GM12878 (cell line): ENCODE measurements at regions not wholly inside any gene's neighbourhood (a gene's known extent, or its start where the extent isn't known, plus 50 kb on each side); places are given as distances from the start of the nearest gene placed in this dataset.

Experiments
- ATAC-seq: fragments of 200-7000 bp; cut with Tn5 transposase; 3 replicates; pipeline ENCODE4 v1.9.1; 2020; ENCODE audit warnings: mild to moderate bottlenecking, moderate library complexity
- BruUV-seq: library from RNA; stranded (reverse); fragments of 400-500 nt; replicated peaks from 2 replicates; lab custom pipeline; 2021; lab: Mats Ljungman, UMichigan
- CTCF ChIA-PET: fragments of 300-600 bp; sonication (Branson Sonifier 250); formaldehyde crosslinking; extraction: SDS; loops from one replicate; lab custom pipeline; 2021; ENCODE audit warnings: inconsistent platforms; lab: Yijun Ruan, JAX
- POLR2A ChIA-PET: fragments of 350-600 bp; formaldehyde crosslinking; extraction: SDS; loops from one replicate; lab custom pipeline; 2021; ENCODE audit warnings: inconsistent platforms; lab: Charles Lee
- RAD21 ChIA-PET: fragments of 300-600 bp; sonication (Branson Sonifier 250); formaldehyde crosslinking; loops from one replicate; lab custom pipeline; 2023; ENCODE audit warnings: antibody characterized with exemption; ENCODE audit not compliant: unreplicated experiment; lab: Charles Lee
- SMC1A ChIA-PET: fragments of 300-600 bp; sonication (Branson Sonifier 250); formaldehyde crosslinking; loops from one replicate; lab custom pipeline; 2023; ENCODE audit not compliant: unreplicated experiment, uncharacterized antibody; lab: Charles Lee
- DNase-seq: peaks from one replicate; pipeline ENCODE4 v3.0.0-alpha.2; 2011; ENCODE audit warnings: low read depth, low spot score
- FAIRE-seq: peaks from 3 replicates; lab custom pipeline; 2011; peaks lifted over from hg19 to GRCh38; lab: Jason Lieb, UNC
- H2AFZ ChIP-seq: 2 replicates; pipeline ENCODE4 v1.6.0; 2011; ENCODE audit warnings: low read depth, low read length, control low read depth; ENCODE audit not compliant: control insufficient read depth
- H3K27ac ChIP-seq: 2 replicates; pipeline ENCODE4 v1.5.1; 2011; ENCODE audit warnings: control low read depth; ENCODE audit not compliant: control insufficient read depth, insufficient read depth
- H3K27me3 ChIP-seq, 2 experiments: replicated peaks in 1 of 2; 2 replicates each; pipeline versions ENCODE4 v1.6.0 to v1.6.1; 2011; ENCODE audit warnings: low read length in 1 of 2; ENCODE audit not compliant: control insufficient read depth in 2 of 2, insufficient read depth in 2 of 2
- H3K36me3 ChIP-seq, 2 experiments: 2 replicates each; pipeline ENCODE4 v1.5.1; 2011; ENCODE audit warnings: low read length in 1 of 2; ENCODE audit not compliant: control insufficient read depth in 2 of 2, insufficient read depth in 2 of 2
- H3K4me1 ChIP-seq: 2 replicates; pipeline ENCODE4 v1.6.1; 2011; ENCODE audit warnings: mild to moderate bottlenecking, low read length, moderate library complexity, mixed read lengths; ENCODE audit not compliant: control insufficient read depth, insufficient read depth
- H3K4me2 ChIP-seq: 2 replicates; pipeline ENCODE4 v1.6.0; 2011; ENCODE audit warnings: control low read depth; ENCODE audit not compliant: control insufficient read depth, insufficient read depth
- H3K4me3 ChIP-seq: fragments of 200-600 bp; sonication (generic); 2 replicates; pipeline ENCODE4 v1.5.1; 2016
- H3K79me2 ChIP-seq: 2 replicates; pipeline ENCODE4 v1.6.0; 2011; ENCODE audit warnings: low read length; ENCODE audit not compliant: control insufficient read depth, insufficient read depth
- H3K9ac ChIP-seq: 2 replicates; pipeline ENCODE4 v1.8.0; 2011; ENCODE audit warnings: low read length, control low read depth, mixed read lengths; ENCODE audit not compliant: control insufficient read depth, insufficient read depth
- H3K9me3 ChIP-seq: replicated peaks from 3 replicates; pipeline ENCODE4 v1.5.1; 2011; ENCODE audit warnings: mild to moderate bottlenecking, low read length; ENCODE audit not compliant: control insufficient read depth, insufficient read depth
- H4K20me1 ChIP-seq: 2 replicates; pipeline ENCODE4 v1.6.0; 2011; ENCODE audit not compliant: control insufficient read depth, insufficient read depth
- BRCA1 ChIP-seq: IDR thresholded peaks from 2 replicates; pipeline ENCODE4 v1.6.1; 2011; ENCODE audit warnings: low read depth, low read length, improper control_type of control experiment
- FOS ChIP-seq: IDR thresholded peaks from 3 replicates; pipeline ENCODE4 v1.6.1; 2011; ENCODE audit warnings: borderline replicate concordance; ENCODE audit not compliant: insufficient read length; ENCODE audit errors: extremely low read depth
- LARP7 ChIP-seq: fragments of 450-650 bp; IDR thresholded peaks from 2 replicates; pipeline ENCODE4 v1.6.1; 2017; ENCODE audit warnings: mild to moderate bottlenecking
- NR2C1 ChIP-seq: fragments of 450-650 bp; IDR thresholded peaks from 2 replicates; pipeline ENCODE4 v1.6.1; 2017; ENCODE audit warnings: antibody characterized with exemption, mild to moderate bottlenecking, moderate library complexity
- NRF1 ChIP-seq: conservative IDR thresholded peaks from 2 replicates; pipeline ENCODE4 v1.6.1; 2011; ENCODE audit warnings: mild to moderate bottlenecking, low read depth, low read length, improper control_type of control experiment
- SUPT20H ChIP-seq: IDR thresholded peaks from 2 replicates; pipeline ENCODE4 v1.6.1; 2011; ENCODE audit warnings: low read depth, mild to moderate bottlenecking, low read length, moderate library complexity, borderline replicate concordance; ENCODE audit not compliant: control insufficient read depth
- TAF1 ChIP-seq: IDR thresholded peaks from 2 replicates; pipeline ENCODE4 v1.6.1; 2011; ENCODE audit warnings: mild to moderate bottlenecking, low read depth, low read length, borderline replicate concordance
- TCF7 ChIP-seq: IDR thresholded peaks from 2 replicates; pipeline ENCODE4 v1.6.1; 2014; ENCODE audit warnings: antibody characterized with exemption, borderline replicate concordance
- ZNF622 ChIP-seq: fragments of 450-650 bp; IDR thresholded peaks from 2 replicates; pipeline ENCODE4 v1.6.1; 2017; ENCODE audit warnings: mild to moderate bottlenecking, inconsistent platforms
- WGBS: methylation state at CpG from one replicate; pipeline ENCODE4 v1.1.6; 2016; ENCODE audit warnings: low lambda C conversion rate; ENCODE audit not compliant: insufficient replicate concordance, insufficient coverage; ENCODE audit errors: missing lambda C conversion rate; 5-methylcytosine and 5-hydroxymethylcytosine counted together
- in situ Hi-C: fragments of 300-500 bp; cut with MboI; formaldehyde crosslinking; loops from 9 replicates; pipeline ENCODE4 v1.14.3; 2018; ENCODE audit warnings: mixed read lengths
- intact Hi-C: fragments of 100-400 bp; cut with micrococcal nuclease; formaldehyde crosslinking; loops from one replicate; pipeline ENCODE4 v1.14.2; 2022; ENCODE audit not compliant: unreplicated experiment

DNA sequence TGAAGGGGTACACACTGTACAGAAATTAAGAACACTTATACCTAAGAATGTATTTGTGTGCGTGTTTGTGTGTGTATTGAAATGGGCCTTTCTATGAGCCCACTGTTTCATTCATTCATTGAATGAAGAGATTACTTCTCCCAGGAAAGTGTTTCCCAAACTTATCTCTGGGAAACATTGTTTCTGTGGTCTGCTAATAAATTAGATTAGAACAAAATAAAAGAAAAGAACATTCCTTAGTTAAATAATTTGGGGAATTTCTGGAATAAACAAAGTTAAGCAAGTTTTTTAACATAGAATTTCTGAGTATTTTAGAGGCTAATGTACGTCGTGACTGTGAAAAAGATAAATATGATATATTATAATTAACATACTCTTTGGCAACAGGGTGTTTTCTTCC, 402.4 kb upstream of the CDH11 start:
- Histone ChIP-seq H3K27ac (no peak overlapping the region), H3K4me1 (no peaks in the 10 kb centered on the region), H3K36me3 (no peaks in the 10 kb centered on the region), H3K4me2 (no peak overlapping the region), H3K4me3 (no peak overlapping the region), H3K9ac (no peak overlapping the region), H3K27me3 (no peaks in the 10 kb centered on the region), H2AFZ (no peak overlapping the region), H3K79me2 (no peaks in the 10 kb centered on the region), H3K9me3 (no peaks in the 10 kb centered on the region), H4K20me1 (no peaks in the 10 kb centered on the region)
- BruUV-seq: no TSS peak
- no peak for DNase-seq
- ChIA-PET SMC1A (interaction anchor here (0.6 kb wide), 1 partner anchor 80 kb away, joined by 3 read pairs; no protein-coding TSS in a partner anchor), POLR2A (no interaction called here), CTCF (no interaction called here), RAD21 (no interaction called here)
- ATAC-seq: no peak
- no peak for TF ChIP-seq TAF1
- TF ChIP-seq TCF7: no peak
- no peak for TF ChIP-seq LARP7
- no peak for TF ChIP-seq ZNF622
- FAIRE-seq: no peak
- intact Hi-C loops (no loop called here), in situ Hi-C loops (no loop called here)
- WGBS: 12% methylated on average over 3 of the region's 3 CpGs

DNA sequence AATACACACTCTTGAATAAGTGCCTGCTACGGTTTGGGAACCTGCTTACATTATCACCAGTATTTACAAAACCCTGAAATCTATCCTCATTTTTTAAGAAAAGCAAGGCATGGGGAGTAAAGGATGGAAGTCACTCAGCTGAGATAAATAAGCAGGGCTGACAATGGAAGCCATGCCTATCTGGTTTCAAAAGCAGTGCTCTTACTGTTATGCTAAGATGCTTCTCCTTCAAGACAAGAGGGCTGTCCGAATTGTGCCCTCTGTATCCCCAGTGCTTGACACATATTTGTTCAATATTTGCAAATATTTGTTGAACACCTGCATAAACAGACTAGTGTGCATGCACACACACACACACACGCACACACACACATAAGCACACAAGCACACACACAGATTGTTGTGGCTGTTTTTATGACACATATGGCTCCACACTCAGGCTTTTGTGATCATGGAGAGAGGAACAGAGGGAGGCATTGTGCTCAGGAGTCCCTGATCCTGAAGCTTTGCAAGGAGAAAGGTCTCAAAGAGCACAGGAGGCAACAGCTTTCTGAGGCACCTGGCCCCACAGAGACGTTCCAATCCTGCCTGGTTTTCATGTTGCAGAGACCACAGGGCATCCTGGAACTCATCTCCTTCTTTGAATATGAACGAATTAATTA, 401.6 kb upstream of the CDH11 start:
- no peak for DNase-seq
- H3K4me1 ChIP-seq: no peaks in the 10 kb centered on the region
- no peak overlapping the region for H2AFZ ChIP-seq
- whole genome bisulfite sequencing: 19% methylated on average over 5 of the region's 5 CpGs
- SMC1A ChIA-PET: interaction anchor here (0.6 kb wide), 1 partner anchor 81 kb away, joined by 3 read pairs; no protein-coding TSS in a partner anchor
- no peak for ATAC-seq
- H3K4me3 ChIP-seq: no peak overlapping the region
- in situ Hi-C loops (no loop called here), intact Hi-C loops (no loop called here)
- RAD21 ChIA-PET: no interaction called here
- no peaks in the 10 kb centered on the region for H3K27me3 ChIP-seq
- H3K36me3 ChIP-seq: no peaks in the 10 kb centered on the region
- H3K27ac ChIP-seq: no peak overlapping the region
- no peaks in the 10 kb centered on the region for H4K20me1 ChIP-seq
- H3K4me2 ChIP-seq: no peak overlapping the region
- CTCF ChIA-PET: no interaction called here
- H3K9me3 ChIP-seq: no peaks in the 10 kb centered on the region
- no peaks in the 10 kb centered on the region for H3K79me2 ChIP-seq
- no TSS peak for BruUV-seq
- POLR2A ChIA-PET: no interaction called here
- TF ChIP-seq FOS (no peak), BRCA1 (no peak), SUPT20H (no peak), NR2C1 (no peak), NRF1 (no peak)
- H3K9ac ChIP-seq: no peak overlapping the region
- no peak for FAIRE-seq
